ENCODE measurements at regions not wholly inside any gene's neighbourhood (a gene's known extent, or its start where the extent isn't known, plus 50 kb on each side); places are given as distances from the start of the nearest gene placed in this dataset.
A peak's percentile ranks its signal among the peaks of the same experiment; 100 is the strongest.

DNA sequence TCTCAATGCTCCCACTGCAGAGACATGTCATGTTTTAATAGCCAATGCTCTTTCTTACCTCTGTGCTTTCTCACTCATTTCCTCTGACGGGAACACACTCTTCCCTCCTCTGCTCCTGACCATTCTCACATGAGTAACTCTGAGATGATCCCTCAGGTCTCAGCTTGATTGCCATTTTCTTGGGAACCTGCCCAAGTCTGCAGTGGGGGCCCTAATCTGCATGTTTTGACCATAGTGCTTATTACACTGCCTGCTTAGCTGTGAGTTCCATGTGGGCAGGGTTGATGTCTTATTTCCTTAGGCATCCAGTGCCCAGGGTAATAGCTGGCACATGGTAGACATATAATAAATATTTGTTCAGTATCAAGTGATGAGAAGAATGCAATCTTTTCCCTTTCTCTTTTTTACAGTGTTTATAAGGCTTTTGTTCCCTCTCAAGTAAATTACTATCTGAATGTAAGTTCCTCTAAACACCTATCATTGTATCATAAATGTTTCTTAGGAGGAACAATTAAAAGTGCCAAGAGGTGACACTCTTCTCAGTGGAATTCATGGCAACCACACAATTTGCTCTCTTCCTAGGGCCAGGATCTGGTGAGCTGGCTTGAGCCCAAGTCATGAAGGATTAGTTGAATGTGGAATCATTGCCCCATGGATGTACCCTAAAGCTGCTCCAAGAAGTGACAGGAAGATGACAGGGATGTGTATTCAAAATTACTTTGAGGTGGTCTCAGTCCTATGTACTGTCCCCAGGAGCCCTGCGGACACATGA is 485.4 kb upstream of the USP24 start:
- 66 to 95% (median 86%) methylated on average over 2 of the region's 2 CpGs for WGBS, 3 donors
- no peaks in the 10 kb centered on the region for H3K36me3 ChIP-seq
- intact Hi-C loops (cut with DNase I), result no loop called here
- no peaks in the 10 kb centered on the region for H3K27me3 ChIP-seq
- no peaks in the 10 kb centered on the region for H3K9me3 ChIP-seq
- TF ChIP-seq EP300 (IDR thresholded peaks at IDR 0.05) (no peak), POLR2A (IDR thresholded peaks at IDR 0.05) (no peak), CTCF (IDR thresholded peaks at IDR 0.05) (no peak)
- H3K27ac ChIP-seq, result no peak overlapping the region
- H3K4me1 ChIP-seq (ENCODE audit: insufficient read depth), result no peaks in the 10 kb centered on the region
- H3K4me3 ChIP-seq, result no peak overlapping the region
- DNase-seq, result no peak

GRCh38 chr1:55699228-55699627 is 484.1 kb upstream of the USP24 start:
- H3K4me1 ChIP-seq (ENCODE audit: insufficient read depth), result peaks cover 4% of the 10 kb centered on the region
- H3K27me3 ChIP-seq, result no peaks in the 10 kb centered on the region
- DNase-seq, result no peak
- no peak for TF ChIP-seq POLR2A (IDR thresholded peaks at IDR 0.05)
- H3K27ac ChIP-seq, result no peak overlapping the region
- intact Hi-C loops (cut with DNase I), result no loop called here
- no peak overlapping the region for H3K4me3 ChIP-seq
- WGBS, 3 donors, result 67 to 73% (median 71%) methylated on average over 2 of the region's 2 CpGs
- H3K36me3 ChIP-seq, result no peaks in the 10 kb centered on the region
- H3K9me3 ChIP-seq, result no peaks in the 10 kb centered on the region

DNA sequence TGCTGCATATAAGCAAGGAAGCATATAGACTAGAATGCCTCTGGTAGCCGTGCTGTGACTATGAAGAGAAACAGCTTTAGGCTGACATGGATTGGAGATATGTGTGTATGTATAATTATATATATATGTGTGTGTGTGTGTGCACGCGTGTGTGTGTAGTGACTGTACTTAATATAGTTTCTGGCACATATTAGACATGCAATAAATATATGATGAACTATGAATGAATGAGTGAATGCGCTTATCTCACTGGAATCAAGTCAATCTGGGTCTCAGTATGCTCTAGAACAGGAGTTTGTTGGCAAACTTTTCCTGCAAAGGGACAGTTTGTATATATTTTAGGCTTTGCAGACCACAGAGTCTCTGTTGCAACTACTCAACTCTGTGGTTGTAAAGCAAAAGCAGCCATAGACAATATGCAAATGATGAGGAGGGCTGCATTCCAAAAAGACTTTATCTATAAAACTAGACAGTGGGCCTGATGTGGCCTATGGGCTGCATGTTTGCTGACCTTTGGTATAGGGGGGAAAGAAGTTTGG is 482.9 kb upstream of the USP24 start:
- WGBS, 3 donors, result 78 to 98% (median 97%) methylated on average over 4 of the region's 4 CpGs
- intact Hi-C loops (cut with DNase I), result no loop called here
- H3K4me3 ChIP-seq, result no peak overlapping the region
- no peaks in the 10 kb centered on the region for H3K27me3 ChIP-seq
- no peaks in the 10 kb centered on the region for H3K9me3 ChIP-seq
- TF ChIP-seq POLR2A (IDR thresholded peaks at IDR 0.05) (no peak), CTCF (IDR thresholded peaks at IDR 0.05) (no peak), EP300 (IDR thresholded peaks at IDR 0.05) (no peak)
- peaks cover 4% of the 10 kb centered on the region for H3K4me1 ChIP-seq (ENCODE audit: insufficient read depth)
- DNase-seq, result no peak
- no peaks in the 10 kb centered on the region for H3K36me3 ChIP-seq
- H3K27ac ChIP-seq, result no peak overlapping the region

GRCh38 chr1:55696891-55697290 is 481.7 kb upstream of the USP24 start:
- H3K4me1 ChIP-seq (ENCODE audit: insufficient read depth), result peaks cover 4% of the 10 kb centered on the region
- H3K4me3 ChIP-seq, result no peak overlapping the region
- 91 to 100% (median 97%) methylated on average over 2 of the region's 2 CpGs for WGBS, 3 donors
- no peaks in the 10 kb centered on the region for H3K36me3 ChIP-seq
- no peaks in the 10 kb centered on the region for H3K9me3 ChIP-seq
- TF ChIP-seq POLR2A (IDR thresholded peaks at IDR 0.05) (no peak), CTCF (IDR thresholded peaks at IDR 0.05) (no peak), EP300 (IDR thresholded peaks at IDR 0.05) (no peak)
- intact Hi-C loops (cut with DNase I), result no loop called here
- no peaks in the 10 kb centered on the region for H3K27me3 ChIP-seq
- H3K27ac ChIP-seq, result no peak overlapping the region
- no peak for DNase-seq

DNA sequence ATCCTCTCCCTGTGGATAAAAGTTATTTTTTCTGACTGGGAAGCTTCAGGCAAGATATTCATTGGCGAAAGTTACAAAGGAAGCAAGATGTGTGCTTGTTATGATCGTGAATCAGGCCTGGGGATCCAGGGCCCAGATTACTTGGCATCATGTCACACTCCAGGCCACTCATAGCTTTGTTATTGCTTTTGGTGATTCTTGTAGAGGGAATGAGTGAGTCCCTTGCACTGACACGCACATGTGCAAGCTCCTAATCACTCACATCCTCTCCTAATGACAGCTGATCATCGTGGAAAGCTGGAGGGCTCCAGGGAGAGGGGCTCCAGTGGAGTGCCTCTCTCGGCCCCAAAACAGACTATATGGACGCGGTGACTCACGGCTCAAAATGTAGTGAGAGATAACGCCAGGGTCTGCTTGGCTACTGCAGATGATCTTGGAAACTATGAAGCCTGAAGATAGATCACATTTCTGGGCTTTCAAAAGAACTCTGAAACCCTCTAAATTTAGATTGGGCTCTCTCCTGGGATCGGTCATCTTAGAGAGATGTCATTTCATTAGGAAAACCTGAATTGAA is 481.1 kb upstream of the USP24 start:
- WGBS, 3 donors, result 65 to 72% (median 70%) methylated on average over 10 of the region's 10 CpGs
- intact Hi-C loops (cut with DNase I), result no loop called here
- DNase-seq, result peak in 1 of 5 donors; percentile 50

More for the DNA sequence above, 481.1 kb upstream of the USP24 start:
- TF ChIP-seq POLR2A (IDR thresholded peaks at IDR 0.05), result no peak
- no peak for TF ChIP-seq CTCF (IDR thresholded peaks at IDR 0.05)
- no peak for TF ChIP-seq EP300 (IDR thresholded peaks at IDR 0.05)
- peaks cover 4% of the 10 kb centered on the region for H3K4me1 ChIP-seq (ENCODE audit: insufficient read depth)
- H3K27me3 ChIP-seq, result no peaks in the 10 kb centered on the region
- H3K36me3 ChIP-seq, result no peaks in the 10 kb centered on the region
- no peak overlapping the region for H3K4me3 ChIP-seq
- no peaks in the 10 kb centered on the region for H3K9me3 ChIP-seq
- no peak overlapping the region for H3K27ac ChIP-seq

Data from ovary (tissue), 7 donors.